Astrocyte (in vitro differentiated cells and primary cell): ENCODE measurements at regions not wholly inside any gene's neighbourhood (a gene's known extent, or its start where the extent isn't known, plus 50 kb on each side); places are given as distances from the start of the nearest gene placed in this dataset.

Source experiments
- DNase-seq: peaks from one replicate; pipeline ENCODE4 v3.0.0-alpha.2; 2010; ENCODE audit warnings: low read depth
- FAIRE-seq: peaks from 2 replicates; lab custom pipeline; 2011; peaks lifted over from hg19 to GRCh38; lab: Jason Lieb, UNC
- H2AFZ ChIP-seq: 2 replicates; pipeline ENCODE4 v1.6.0; 2012; ENCODE audit warnings: low read depth, low read length, inconsistent platforms
- H3K27ac ChIP-seq: 2 replicates; pipeline ENCODE4 v1.5.1; 2011; ENCODE audit warnings: low read depth, low read length, inconsistent platforms
- H3K27me3 ChIP-seq: 2 replicates; pipeline ENCODE4 v1.6.0; 2011; ENCODE audit warnings: low read length, inconsistent platforms; ENCODE audit not compliant: insufficient read depth
- H3K36me3 ChIP-seq: 2 replicates; pipeline ENCODE4 v1.5.1; 2011; ENCODE audit warnings: low read length, inconsistent platforms; ENCODE audit not compliant: insufficient read depth
- H3K4me1 ChIP-seq: 2 replicates; pipeline ENCODE4 v1.5.1; 2011; ENCODE audit warnings: low read length, inconsistent platforms; ENCODE audit not compliant: insufficient read depth
- H3K4me2 ChIP-seq: 2 replicates; pipeline ENCODE4 v1.6.0; 2012; ENCODE audit warnings: low read length, inconsistent platforms
- H3K4me3 ChIP-seq: 2 replicates; pipeline ENCODE4 v1.5.1; 2011; ENCODE audit warnings: low read depth, mild to moderate bottlenecking, low read length, inconsistent platforms; ENCODE audit not compliant: insufficient read depth
- H3K79me2 ChIP-seq: 2 replicates; pipeline ENCODE4 v1.6.0; 2012; ENCODE audit warnings: mild to moderate bottlenecking, low read length, inconsistent platforms; ENCODE audit not compliant: insufficient read depth
- H3K9ac ChIP-seq: 2 replicates; pipeline ENCODE4 v1.6.0; 2012; ENCODE audit warnings: mild to moderate bottlenecking, low read length, inconsistent platforms
- H3K9me3 ChIP-seq: 2 replicates; pipeline ENCODE4 v1.5.1; 2012; ENCODE audit warnings: low read depth, mild to moderate bottlenecking, low read length, inconsistent platforms; ENCODE audit not compliant: insufficient read depth
- H4K20me1 ChIP-seq: 2 replicates; pipeline ENCODE4 v1.6.0; 2012; ENCODE audit warnings: low read length, inconsistent platforms; ENCODE audit not compliant: insufficient read depth
- H3K27ac Mint-ChIP-seq: one replicate; pipeline ENCODE4 v1.8.0; 2021; ENCODE audit warnings: mild to moderate bottlenecking, mixed read lengths; ENCODE audit not compliant: unreplicated experiment
- H3K27me3 Mint-ChIP-seq: one replicate; pipeline ENCODE4 v1.8.0; 2021; ENCODE audit warnings: low read depth, mixed read lengths; ENCODE audit not compliant: unreplicated experiment
- H3K36me3 Mint-ChIP-seq: one replicate; pipeline ENCODE4 v1.8.0; 2021; ENCODE audit warnings: low read depth, mixed read lengths; ENCODE audit not compliant: unreplicated experiment
- H3K4me1 Mint-ChIP-seq: one replicate; pipeline ENCODE4 v1.8.0; 2021; ENCODE audit warnings: low read depth, mixed read lengths; ENCODE audit not compliant: unreplicated experiment
- H3K4me3 Mint-ChIP-seq: one replicate; pipeline ENCODE4 v1.8.0; 2021; ENCODE audit warnings: mild to moderate bottlenecking, moderate library complexity, mixed read lengths; ENCODE audit not compliant: unreplicated experiment
- H3K9me3 Mint-ChIP-seq: one replicate; pipeline ENCODE4 v1.8.0; 2021; ENCODE audit warnings: mild to moderate bottlenecking, mixed read lengths; ENCODE audit not compliant: unreplicated experiment
- CTCF ChIP-seq: IDR thresholded peaks from 2 replicates; pipeline ENCODE4 v1.5.1; 2011; ENCODE audit warnings: low read depth, mild to moderate bottlenecking, inconsistent platforms, low read length, moderate library complexity; ENCODE audit not compliant: insufficient read depth
- EZH2 ChIP-seq: IDR thresholded peaks from 2 replicates; pipeline ENCODE4 v1.6.1; 2012; ENCODE audit warnings: mild to moderate bottlenecking, low read length, inconsistent platforms; ENCODE audit not compliant: insufficient read depth

DNA sequence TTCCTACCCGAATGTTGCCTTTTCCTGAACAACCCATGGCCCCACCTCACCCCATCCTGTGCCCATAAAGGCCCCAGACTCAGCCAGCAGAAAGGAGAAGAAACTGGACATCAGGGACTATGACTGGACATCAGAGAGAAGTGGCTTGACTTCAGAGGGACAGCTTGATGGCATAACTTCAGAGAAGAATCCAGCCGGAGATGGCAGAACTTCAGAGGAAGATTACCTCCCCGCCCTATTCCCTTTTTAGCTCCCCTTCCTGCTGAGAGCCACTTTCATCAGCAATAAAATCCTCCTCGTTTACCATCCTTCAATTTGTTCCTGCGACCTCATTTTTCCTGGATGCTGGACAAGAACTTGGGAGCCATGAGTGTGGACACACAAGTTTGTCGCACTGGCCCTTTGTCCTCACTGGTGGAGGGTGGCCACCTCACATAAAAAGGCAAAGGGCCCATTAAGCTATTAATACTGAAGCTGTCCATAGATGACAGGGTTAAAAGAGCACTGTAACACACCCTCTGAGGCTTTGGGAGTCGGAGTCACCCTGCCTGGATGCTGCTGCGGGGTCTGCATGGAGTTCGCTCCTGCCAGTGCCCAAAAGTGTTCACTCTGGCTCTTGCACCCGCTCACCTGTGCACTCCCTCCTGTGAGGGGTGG lies 260.4 kb downstream of the SLITRK1 start:
- no peaks in the 10 kb centered on the region for H3K27me3 ChIP-seq
- no peaks in the 10 kb centered on the region for H3K36me3 ChIP-seq
- H3K27ac Mint-ChIP-seq: peak overlapping the region; percentile 34
- no peak overlapping the region for H2AFZ ChIP-seq
- H3K27me3 Mint-ChIP-seq: no peaks in the 10 kb centered on the region
- H3K36me3 Mint-ChIP-seq: no peaks in the 10 kb centered on the region
- H3K4me3 Mint-ChIP-seq: no peak overlapping the region
- no peak for FAIRE-seq
- no peak overlapping the region for H3K9ac ChIP-seq
- no peak overlapping the region for H3K27ac ChIP-seq
- H3K4me1 ChIP-seq: no peaks in the 10 kb centered on the region
- peaks cover 3% of the 10 kb centered on the region for H3K9me3 Mint-ChIP-seq
- TF ChIP-seq EZH2 (no peak), CTCF (no peak)
- no peak overlapping the region for H3K4me3 ChIP-seq
- no peak for DNase-seq
- no peaks in the 10 kb centered on the region for H4K20me1 ChIP-seq
- no peaks in the 10 kb centered on the region for H3K9me3 ChIP-seq
- peaks cover 10% of the 10 kb centered on the region for H3K4me1 Mint-ChIP-seq
- H3K79me2 ChIP-seq: no peaks in the 10 kb centered on the region
- H3K4me2 ChIP-seq: no peak overlapping the region

- Mint-ChIP-seq H3K4me3 (no peak overlapping the region), H3K4me1 (peaks cover 10% of the 10 kb centered on the region), H3K36me3 (no peaks in the 10 kb centered on the region), H3K9me3 (peaks cover 3% of the 10 kb centered on the region), H3K27me3 (no peaks in the 10 kb centered on the region), H3K27ac (no peak overlapping the region)
- Histone ChIP-seq H3K4me1 (no peaks in the 10 kb centered on the region), H3K9me3 (no peaks in the 10 kb centered on the region), H3K4me3 (no peak overlapping the region), H3K27me3 (no peaks in the 10 kb centered on the region), H3K79me2 (no peaks in the 10 kb centered on the region), H3K9ac (no peak overlapping the region), H2AFZ (no peak overlapping the region), H3K27ac (no peak overlapping the region), H3K36me3 (no peaks in the 10 kb centered on the region), H4K20me1 (no peaks in the 10 kb centered on the region), H3K4me2 (no peak overlapping the region)
- peak; percentile 36 for DNase-seq
- TF ChIP-seq CTCF (no peak), EZH2 (no peak)
- no peak for FAIRE-seq
These were observed 261.6 kb downstream of the SLITRK1 start for GRCh38 chr13:83620530-83621220.

DNA sequence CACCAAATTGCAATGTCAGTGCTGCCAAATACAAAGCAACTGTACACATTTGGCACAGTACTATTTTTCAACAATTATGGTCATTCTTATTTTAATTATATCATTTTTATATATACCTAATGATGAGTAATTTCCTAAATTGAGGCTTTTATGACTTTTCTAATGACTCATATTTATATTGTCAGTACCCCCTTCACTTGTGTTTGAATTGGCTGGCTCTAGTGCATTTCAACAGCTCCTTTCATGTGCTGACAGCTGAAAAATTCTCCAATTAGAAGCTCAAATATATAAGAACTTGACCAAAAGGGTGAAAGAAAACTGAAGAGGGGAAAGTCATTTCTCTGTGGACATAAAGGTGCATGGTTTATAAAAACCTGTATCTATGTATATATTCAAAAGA lies 263.3 kb downstream of the SLITRK1 start:
- FAIRE-seq (no peak), DNase-seq (peak; percentile 57)
- H4K20me1 ChIP-seq: no peaks in the 10 kb centered on the region
- no peaks in the 10 kb centered on the region for H3K79me2 ChIP-seq
- H3K4me3 Mint-ChIP-seq: no peak overlapping the region
- peaks cover 10% of the 10 kb centered on the region for H3K4me1 Mint-ChIP-seq
- no peak overlapping the region for H2AFZ ChIP-seq
- H3K9ac ChIP-seq: no peak overlapping the region
- no peaks in the 10 kb centered on the region for H3K27me3 Mint-ChIP-seq
- no peak overlapping the region for H3K4me3 ChIP-seq
- H3K36me3 Mint-ChIP-seq: peaks cover 3% of the 10 kb centered on the region
- H3K4me2 ChIP-seq: no peak overlapping the region
- no peak overlapping the region for H3K27ac Mint-ChIP-seq
- H3K9me3 ChIP-seq: no peaks in the 10 kb centered on the region
- TF ChIP-seq CTCF: no peak
- TF ChIP-seq EZH2: no peak
- H3K36me3 ChIP-seq: no peaks in the 10 kb centered on the region
- no peaks in the 10 kb centered on the region for H3K27me3 ChIP-seq
- H3K9me3 Mint-ChIP-seq: peaks cover 7% of the 10 kb centered on the region
- H3K27ac ChIP-seq: no peak overlapping the region
- H3K4me1 ChIP-seq: no peaks in the 10 kb centered on the region
